Loucy (cell line): ENCODE measurements at regions not wholly inside any gene's neighbourhood (a gene's known extent, or its start where the extent isn't known, plus 50 kb on each side); places are given as distances from the start of the nearest gene placed in this dataset.

ENCODE experiments used
- EZH2phosphoT487 ChIP-seq: fragments of 200-600 bp; IDR thresholded peaks from 2 replicates; pipeline ENCODE4 v1.6.1; 2018; ENCODE audit warnings: antibody characterized with exemption, mild to moderate bottlenecking, moderate library complexity, borderline replicate concordance
- TF ChIP-seq, protein P1 (sequence below): fragments of 200-600 bp; sonication (generic); conservative IDR thresholded peaks from 2 replicates; pipeline ENCODE4 v1.5.1; 2014; ENCODE audit warnings: mild to moderate bottlenecking, antibody characterized with exemption, low read length

DNA sequence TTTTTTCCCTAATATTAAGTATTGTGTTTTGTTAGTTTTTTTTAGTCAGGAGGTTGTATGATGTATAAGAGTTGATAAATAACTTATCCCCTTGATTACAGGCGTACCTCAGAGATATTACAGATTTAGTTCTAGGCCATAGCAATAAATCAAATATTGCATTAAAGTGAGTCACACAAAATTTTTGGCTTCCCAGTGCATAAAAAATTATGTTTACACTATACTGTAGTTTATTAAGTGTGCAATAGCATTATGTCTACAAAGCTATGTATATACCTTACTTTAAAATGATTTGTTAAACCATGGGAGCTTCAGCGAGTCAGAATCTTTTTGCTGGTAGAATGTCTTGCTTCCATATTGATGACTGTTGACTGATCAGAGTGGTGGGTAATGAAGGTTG lies 1180.6 kb upstream of the CDH18 start:
- TF ChIP-seq, protein P1, sequence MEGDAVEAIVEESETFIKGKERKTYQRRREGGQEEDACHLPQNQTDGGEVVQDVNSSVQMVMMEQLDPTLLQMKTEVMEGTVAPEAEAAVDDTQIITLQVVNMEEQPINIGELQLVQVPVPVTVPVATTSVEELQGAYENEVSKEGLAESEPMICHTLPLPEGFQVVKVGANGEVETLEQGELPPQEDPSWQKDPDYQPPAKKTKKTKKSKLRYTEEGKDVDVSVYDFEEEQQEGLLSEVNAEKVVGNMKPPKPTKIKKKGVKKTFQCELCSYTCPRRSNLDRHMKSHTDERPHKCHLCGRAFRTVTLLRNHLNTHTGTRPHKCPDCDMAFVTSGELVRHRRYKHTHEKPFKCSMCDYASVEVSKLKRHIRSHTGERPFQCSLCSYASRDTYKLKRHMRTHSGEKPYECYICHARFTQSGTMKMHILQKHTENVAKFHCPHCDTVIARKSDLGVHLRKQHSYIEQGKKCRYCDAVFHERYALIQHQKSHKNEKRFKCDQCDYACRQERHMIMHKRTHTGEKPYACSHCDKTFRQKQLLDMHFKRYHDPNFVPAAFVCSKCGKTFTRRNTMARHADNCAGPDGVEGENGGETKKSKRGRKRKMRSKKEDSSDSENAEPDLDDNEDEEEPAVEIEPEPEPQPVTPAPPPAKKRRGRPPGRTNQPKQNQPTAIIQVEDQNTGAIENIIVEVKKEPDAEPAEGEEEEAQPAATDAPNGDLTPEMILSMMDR, result no peak
- TF ChIP-seq EZH2phosphoT487, result no peak
